NCI-H2227 (cell line): ENCODE measurements at regions not wholly inside any gene's neighbourhood (a gene's known extent, or its start where the extent isn't known, plus 50 kb on each side); places are given as distances from the start of the nearest gene placed in this dataset.

ENCODE experiments used
- DNase-seq: peaks from one replicate; lab custom pipeline; 2025; ENCODE audit not compliant: unreplicated experiment; lab: John Stamatoyannopoulos, UW

- DNase-seq, result no peak
Observed at GRCh38 chr3:124174910-124175874, 183.3 kb upstream of the ROPN1 start.

- no peak for DNase-seq
Observed at GRCh38 chr3:124177071-124177470, 185.1 kb upstream of the ROPN1 start.

- no peak for DNase-seq
Observed at GRCh38 chr3:124178531-124178930, 186.6 kb upstream of the ROPN1 start.

- no peak for DNase-seq
Observed at GRCh38 chr3:124200407-124200806, 208.5 kb upstream of the ROPN1 start.

- DNase-seq, result no peak
Observed at GRCh38 chr3:124201226-124201625, 209.3 kb upstream of the ROPN1 start.

- no peak for DNase-seq
Observed at GRCh38 chr3:124201786-124202185, 209.9 kb upstream of the ROPN1 start.

GRCh38 chr3:124202754-124203153 lies 210.8 kb upstream of the ROPN1 start:
- no peak for DNase-seq

GRCh38 chr3:124203292-124203691 lies 211.4 kb upstream of the ROPN1 start:
- no peak for DNase-seq

- no peak for DNase-seq
Observed at GRCh38 chr3:124206225-124207055, 214.5 kb upstream of the ROPN1 start.

GRCh38 chr3:124207077-124207476 lies 215.2 kb upstream of the ROPN1 start:
- DNase-seq, result no peak

GRCh38 chr3:124207873-124208485 lies 216.1 kb upstream of the ROPN1 start:
- no peak for DNase-seq

GRCh38 chr3:124209426-124209825 lies 217.5 kb upstream of the ROPN1 start:
- DNase-seq, result no peak

- DNase-seq, result no peak
Observed at GRCh38 chr3:124210899-124211298, 219.0 kb upstream of the ROPN1 start.

- DNase-seq, result no peak
Observed at GRCh38 chr3:124213641-124214040, 221.7 kb upstream of the ROPN1 start.

- DNase-seq, result no peak
Observed at GRCh38 chr3:124217542-124217941, 225.6 kb upstream of the ROPN1 start.

- DNase-seq, result no peak
Observed at GRCh38 chr3:124221422-124221821, 229.5 kb upstream of the ROPN1 start.

- no peak for DNase-seq
Observed at GRCh38 chr3:124223853-124224252, 231.9 kb upstream of the ROPN1 start.

- no peak for DNase-seq
Observed at GRCh38 chr3:124227150-124227630, 235.3 kb upstream of the ROPN1 start.

- peak; percentile 23 for DNase-seq
Observed at GRCh38 chr3:124229420-124229819, 237.5 kb upstream of the ROPN1 start.

- DNase-seq, result no peak
Observed at GRCh38 chr3:124229836-124230235, 237.9 kb upstream of the ROPN1 start.

GRCh38 chr3:124230432-124230831 lies 238.5 kb upstream of the ROPN1 start:
- DNase-seq, result no peak
